LNCaP clone FGC (cell line): ENCODE measurements at regions not wholly inside any gene's neighbourhood (a gene's known extent, or its start where the extent isn't known, plus 50 kb on each side); places are given as distances from the start of the nearest gene placed in this dataset.

Experiments used
- DNase-seq: peaks from one replicate; pipeline ENCODE4 v3.0.0-alpha.2; 2011; ENCODE audit warnings: low read depth
- H3K4me3 ChIP-seq: 2 replicates; pipeline ENCODE4 v1.5.1; 2011; ENCODE audit warnings: mild to moderate bottlenecking, low read depth, low read length, control low read depth
- CTCF ChIP-seq: IDR thresholded peaks from 2 replicates; pipeline ENCODE4 v1.5.1; 2012; ENCODE audit warnings: mild to moderate bottlenecking; ENCODE audit not compliant: control insufficient read depth, insufficient read depth; ENCODE audit errors: extremely low read depth

GRCh38 chr21:28345934-28346333, 646.7 kb downstream of the LTN1 start:
- TF ChIP-seq CTCF: no peak
- no peak for DNase-seq
- H3K4me3 ChIP-seq: no peak overlapping the region

- TF ChIP-seq CTCF: no peak
- DNase-seq: no peak
- H3K4me3 ChIP-seq: no peak overlapping the region
Observed at GRCh38 chr21:28344985-28345384, 647.7 kb downstream of the LTN1 start.

DNA sequence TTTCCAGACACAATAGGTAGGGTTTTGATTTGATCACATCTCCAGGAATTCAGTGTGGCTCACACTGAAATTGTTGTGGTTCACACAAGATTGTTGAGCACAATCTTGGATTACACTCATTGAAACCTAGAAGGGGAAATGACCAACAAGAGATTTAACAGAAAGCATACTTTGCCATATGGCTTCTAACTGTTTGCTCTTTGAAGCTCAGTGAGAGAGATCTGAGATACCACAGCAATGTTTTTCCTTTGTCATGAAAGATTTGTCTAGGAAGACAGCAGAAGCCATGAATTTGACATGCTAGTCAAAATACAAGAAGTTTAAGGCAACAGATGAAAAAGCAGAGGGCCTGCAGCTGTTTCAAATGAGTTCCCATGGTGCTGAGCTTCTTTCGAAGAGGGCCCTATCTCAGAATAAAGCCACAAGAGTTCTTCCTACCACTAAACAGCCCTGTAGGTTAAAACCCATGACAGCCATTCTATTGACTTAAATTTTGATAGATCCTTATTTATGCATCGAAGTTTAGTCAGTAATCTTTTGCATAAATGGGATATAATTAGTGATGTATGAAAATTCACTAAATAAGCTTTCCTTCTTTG, 650.4 kb downstream of the LTN1 start:
- no peak for TF ChIP-seq CTCF
- no peak for DNase-seq
- no peak overlapping the region for H3K4me3 ChIP-seq

DNA sequence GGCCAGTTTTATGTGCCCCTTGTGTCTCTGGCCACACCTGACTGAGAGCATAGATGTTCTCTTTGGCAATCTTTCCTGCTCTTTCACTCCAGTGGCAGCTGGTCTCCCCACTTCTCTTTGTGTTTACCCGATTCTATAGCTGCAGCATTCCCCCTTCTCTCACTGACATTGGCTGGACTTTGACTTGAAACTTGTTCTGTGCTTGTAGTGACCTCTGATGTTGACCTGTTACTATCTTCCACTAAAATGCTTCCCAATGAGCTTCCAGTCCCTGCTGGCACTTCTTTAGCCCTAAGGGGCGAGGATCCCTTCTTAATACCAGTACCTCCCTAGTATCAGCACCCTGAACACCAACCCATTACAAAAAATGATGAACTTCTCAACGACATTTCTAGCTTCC, 653.3 kb downstream of the LTN1 start:
- DNase-seq: no peak
- H3K4me3 ChIP-seq: no peak overlapping the region
- no peak for TF ChIP-seq CTCF

GRCh38 chr21:28338701-28339305, 653.9 kb downstream of the LTN1 start:
- no peak for DNase-seq
- no peak overlapping the region for H3K4me3 ChIP-seq
- no peak for TF ChIP-seq CTCF

GRCh38 chr21:28337315-28337714, 655.4 kb downstream of the LTN1 start:
- H3K4me3 ChIP-seq: no peak overlapping the region
- DNase-seq: peak; percentile 65
- TF ChIP-seq CTCF: peak; percentile 57

GRCh38 chr21:28336314-28336713, 656.4 kb downstream of the LTN1 start:
- TF ChIP-seq CTCF: peak; percentile 64
- DNase-seq: peak; percentile 82
- no peak overlapping the region for H3K4me3 ChIP-seq
